SH-SY5Y (cell line): ENCODE measurements at regions not wholly inside any gene's neighbourhood (a gene's known extent, or its start where the extent isn't known, plus 50 kb on each side); places are given as distances from the start of the nearest gene placed in this dataset.

ENCODE experiments used
- GATA2 ChIP-seq: IDR thresholded peaks from 2 replicates; pipeline ENCODE4 v1.6.1; 2011; ENCODE audit warnings: mild to moderate bottlenecking, low read depth, low read length
- GATA3 ChIP-seq: IDR thresholded peaks from 2 replicates; pipeline ENCODE4 v1.6.1; 2011; ENCODE audit warnings: low read depth, mild to moderate bottlenecking, low read length, moderate library complexity

GRCh38 chr3:177475356-177475665 lies 278.0 kb upstream of the TBL1XR1 start:
- TF ChIP-seq GATA3 (no peak), GATA2 (no peak)
